Activated T-cell treated with anti-CD3 and anti-CD28 coated beads, Interleukin-2, amount 50 U/mL, for 4 hours (primary cell): ENCODE measurements at regions not wholly inside any gene's neighbourhood (a gene's known extent, or its start where the extent isn't known, plus 50 kb on each side); places are given as distances from the start of the nearest gene placed in this dataset.

ENCODE experiments used
- ATAC-seq, 2 donors: fragments of 200-7000 bp; cut with Tn5 transposase; one replicate each; pipeline ENCODE4 v1.10.0; 2021
- DNase-seq: peaks from one replicate; pipeline ENCODE4 v3.0.0-alpha.2; 2020
- H3K27me3 Mint-ChIP-seq: one replicate; pipeline ENCODE4 v1.8.0; 2021; ENCODE audit warnings: low read depth, mixed read lengths
- H3K36me3 Mint-ChIP-seq: one replicate; pipeline ENCODE4 v1.8.0; 2022; ENCODE audit warnings: mixed read lengths; ENCODE audit not compliant: insufficient read depth
- H3K4me1 Mint-ChIP-seq: one replicate; pipeline ENCODE4 v1.8.0; 2021; ENCODE audit warnings: low read depth, mixed read lengths
- H3K4me3 Mint-ChIP-seq: one replicate; pipeline ENCODE4 v1.8.0; 2021; ENCODE audit warnings: mild to moderate bottlenecking, moderate library complexity, mixed read lengths
- H3K9me3 Mint-ChIP-seq: one replicate; pipeline ENCODE4 v1.8.0; 2021; ENCODE audit warnings: mixed read lengths

DNA sequence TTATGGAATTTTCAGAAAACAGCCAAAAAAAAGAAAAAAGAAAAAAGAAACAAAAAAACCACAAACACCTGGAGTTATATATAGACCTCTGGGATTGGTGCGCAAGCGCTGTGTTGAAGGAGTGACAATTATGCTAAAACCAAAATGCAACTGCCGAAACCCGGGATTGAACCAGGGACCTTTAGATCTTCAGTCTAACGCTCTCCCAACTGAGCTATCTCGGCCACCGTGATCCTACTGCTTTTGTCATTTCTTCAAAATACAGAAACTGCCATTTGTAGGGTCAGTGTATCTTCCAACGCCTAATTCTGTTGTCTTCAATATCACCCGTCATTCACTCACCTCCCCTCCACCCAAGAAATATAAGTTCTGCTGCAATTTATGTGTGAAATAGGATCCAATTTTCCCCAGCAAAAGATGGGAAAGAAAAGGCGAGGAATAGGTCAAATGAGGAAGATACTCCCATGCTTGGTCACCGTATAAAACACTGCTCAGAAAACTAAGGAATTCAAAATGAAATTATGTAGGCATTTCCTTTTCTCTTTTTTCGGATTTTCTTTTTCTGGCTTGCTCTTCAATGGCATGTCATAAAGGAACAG is 116.0 kb downstream of the TRIM27 start:
- H3K27me3 Mint-ChIP-seq: peaks cover 87% of the 10 kb centered on the region
- peaks cover 10% of the 10 kb centered on the region for H3K9me3 Mint-ChIP-seq
- peaks cover 7% of the 10 kb centered on the region for H3K36me3 Mint-ChIP-seq
- H3K4me1 Mint-ChIP-seq: no peaks in the 10 kb centered on the region
- H3K4me3 Mint-ChIP-seq: no peak overlapping the region
- ATAC-seq (peak in 1 of 2 donors; percentile 38), DNase-seq (no peak)

DNA sequence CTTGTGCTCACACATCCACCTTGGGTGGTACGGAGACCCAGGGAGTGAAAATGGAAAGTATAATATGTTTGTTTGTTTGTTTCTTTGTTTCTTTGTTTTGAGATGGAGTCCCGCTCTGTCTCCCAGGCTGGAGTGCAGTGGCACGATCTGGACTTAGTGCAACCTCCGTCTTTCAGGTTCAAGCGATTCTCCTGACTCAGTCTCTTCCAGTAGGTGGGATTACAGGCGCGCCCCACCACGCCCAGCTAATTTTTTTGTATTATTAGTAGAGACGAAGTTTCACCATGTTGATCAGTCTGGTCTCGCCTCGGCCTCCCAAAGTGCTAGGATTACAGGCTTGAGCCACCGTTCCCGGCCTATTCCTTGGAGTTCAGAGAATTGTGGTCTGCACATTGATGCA is 115.4 kb downstream of the TRIM27 start:
- Mint-ChIP-seq H3K4me1 (no peaks in the 10 kb centered on the region), H3K36me3 (peaks cover 7% of the 10 kb centered on the region), H3K4me3 (no peak overlapping the region), H3K9me3 (peaks cover 8% of the 10 kb centered on the region), H3K27me3 (peaks cover 87% of the 10 kb centered on the region)
- ATAC-seq (no peak), DNase-seq (no peak)

- Mint-ChIP-seq H3K36me3 (peaks cover 7% of the 10 kb centered on the region), H3K9me3 (peaks cover 8% of the 10 kb centered on the region), H3K4me1 (peaks cover 7% of the 10 kb centered on the region), H3K4me3 (no peak overlapping the region), H3K27me3 (peaks cover 90% of the 10 kb centered on the region)
- DNase-seq (no peak), ATAC-seq (no peak)
Observed at GRCh38 chr6:28809947-28810658, 113.7 kb downstream of the TRIM27 start.

DNA sequence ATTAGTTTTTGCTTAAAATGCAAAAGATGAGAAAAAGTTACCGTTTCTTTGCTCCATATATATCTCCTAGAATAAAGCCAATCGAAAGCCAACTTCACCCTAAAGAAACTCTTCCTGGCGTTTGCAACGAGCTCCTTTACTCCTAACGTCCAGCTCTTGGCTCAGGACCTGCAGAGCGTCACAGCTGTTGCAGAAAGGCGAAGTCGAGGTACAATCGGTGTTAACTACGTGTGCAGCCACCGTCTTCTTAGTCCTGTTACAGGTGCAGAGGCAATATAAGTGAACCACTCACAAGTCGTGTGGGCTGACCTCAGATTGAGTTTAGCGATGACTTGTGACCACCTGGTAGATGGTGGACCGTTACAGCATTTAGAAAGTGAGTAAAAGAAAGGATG is 113.1 kb downstream of the TRIM27 start:
- H3K4me1 Mint-ChIP-seq: peaks cover 7% of the 10 kb centered on the region
- peaks cover 92% of the 10 kb centered on the region for H3K27me3 Mint-ChIP-seq
- no peak overlapping the region for H3K4me3 Mint-ChIP-seq
- peaks cover 10% of the 10 kb centered on the region for H3K9me3 Mint-ChIP-seq
- DNase-seq (no peak), ATAC-seq (no peak)
- H3K36me3 Mint-ChIP-seq: peaks cover 7% of the 10 kb centered on the region

DNA sequence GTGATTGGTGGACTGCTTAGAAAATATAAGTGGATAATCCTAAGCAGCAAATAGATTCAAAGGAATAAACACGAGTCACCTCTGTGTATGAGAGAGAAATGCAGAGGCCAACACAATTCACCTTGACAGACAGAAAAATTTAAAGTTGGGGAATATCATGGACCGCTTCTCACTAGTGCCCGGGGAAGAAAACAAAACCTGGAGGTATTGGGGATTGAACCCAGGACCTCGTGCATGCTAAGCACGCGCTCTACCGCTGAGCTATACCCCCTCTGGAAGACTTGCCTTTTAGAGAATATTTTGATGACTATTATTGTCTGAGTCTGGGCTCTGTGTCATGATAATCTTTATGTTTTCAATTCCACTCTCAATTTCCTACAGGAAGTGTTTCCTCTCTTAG is 111.9 kb downstream of the TRIM27 start:
- H3K27me3 Mint-ChIP-seq: peaks cover 92% of the 10 kb centered on the region
- H3K4me1 Mint-ChIP-seq: peaks cover 7% of the 10 kb centered on the region
- ATAC-seq (no peak), DNase-seq (no peak)
- H3K4me3 Mint-ChIP-seq: no peak overlapping the region
- H3K9me3 Mint-ChIP-seq: peaks cover 11% of the 10 kb centered on the region
- peaks cover 7% of the 10 kb centered on the region for H3K36me3 Mint-ChIP-seq

GRCh38 chr6:28812778-28813569 is 110.8 kb downstream of the TRIM27 start:
- DNase-seq (no peak), ATAC-seq (no peak)
- H3K9me3 Mint-ChIP-seq: peaks cover 11% of the 10 kb centered on the region
- H3K27me3 Mint-ChIP-seq: peaks cover 94% of the 10 kb centered on the region
- peaks cover 10% of the 10 kb centered on the region for H3K4me1 Mint-ChIP-seq
- H3K4me3 Mint-ChIP-seq: no peak overlapping the region
- H3K36me3 Mint-ChIP-seq: peaks cover 7% of the 10 kb centered on the region

GRCh38 chr6:28814032-28814976 is 109.5 kb downstream of the TRIM27 start:
- Mint-ChIP-seq H3K9me3 (peaks cover 11% of the 10 kb centered on the region), H3K27me3 (peaks cover 93% of the 10 kb centered on the region), H3K36me3 (peaks cover 7% of the 10 kb centered on the region), H3K4me1 (peaks cover 10% of the 10 kb centered on the region), H3K4me3 (no peak overlapping the region)
- no peak for ATAC-seq
- no peak for DNase-seq

GRCh38 chr6:28816339-28816908 is 107.4 kb downstream of the TRIM27 start:
- H3K36me3 Mint-ChIP-seq: peaks cover 3% of the 10 kb centered on the region
- H3K4me3 Mint-ChIP-seq: no peak overlapping the region
- DNase-seq: no peak
- H3K9me3 Mint-ChIP-seq: peaks cover 3% of the 10 kb centered on the region
- peaks cover 10% of the 10 kb centered on the region for H3K4me1 Mint-ChIP-seq
- H3K27me3 Mint-ChIP-seq: peaks cover 85% of the 10 kb centered on the region
- no peak for ATAC-seq

GRCh38 chr6:28816909-28817807 is 106.6 kb downstream of the TRIM27 start:
- H3K4me3 Mint-ChIP-seq: no peak overlapping the region
- peak in 1 of 2 donors; percentile 43 for ATAC-seq
- peaks cover 3% of the 10 kb centered on the region for H3K9me3 Mint-ChIP-seq
- H3K27me3 Mint-ChIP-seq: peaks cover 85% of the 10 kb centered on the region
- no peak for DNase-seq
- H3K4me1 Mint-ChIP-seq: peaks cover 10% of the 10 kb centered on the region
- peaks cover 3% of the 10 kb centered on the region for H3K36me3 Mint-ChIP-seq

DNA sequence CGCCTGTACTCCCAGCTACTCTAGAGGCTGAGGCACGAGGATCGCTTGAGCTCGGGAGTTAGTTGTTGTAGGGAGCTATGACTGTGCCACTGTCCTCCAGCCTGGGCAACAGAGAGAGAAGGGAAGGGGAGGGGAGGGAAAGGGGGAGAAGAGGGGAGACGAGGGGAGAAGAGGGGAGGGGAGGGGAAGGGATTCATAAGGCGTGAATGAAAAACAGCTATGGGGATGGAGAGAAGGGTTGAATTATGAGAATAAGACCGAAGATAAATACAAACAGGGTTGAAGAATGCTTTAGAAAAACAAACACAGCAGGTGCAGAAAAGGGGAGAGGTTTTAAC is 106.0 kb downstream of the TRIM27 start:
- peaks cover 83% of the 10 kb centered on the region for H3K27me3 Mint-ChIP-seq
- peaks cover 3% of the 10 kb centered on the region for H3K9me3 Mint-ChIP-seq
- no peaks in the 10 kb centered on the region for H3K36me3 Mint-ChIP-seq
- H3K4me1 Mint-ChIP-seq: peaks cover 10% of the 10 kb centered on the region
- ATAC-seq (no peak), DNase-seq (no peak)
- H3K4me3 Mint-ChIP-seq: no peak overlapping the region

DNA sequence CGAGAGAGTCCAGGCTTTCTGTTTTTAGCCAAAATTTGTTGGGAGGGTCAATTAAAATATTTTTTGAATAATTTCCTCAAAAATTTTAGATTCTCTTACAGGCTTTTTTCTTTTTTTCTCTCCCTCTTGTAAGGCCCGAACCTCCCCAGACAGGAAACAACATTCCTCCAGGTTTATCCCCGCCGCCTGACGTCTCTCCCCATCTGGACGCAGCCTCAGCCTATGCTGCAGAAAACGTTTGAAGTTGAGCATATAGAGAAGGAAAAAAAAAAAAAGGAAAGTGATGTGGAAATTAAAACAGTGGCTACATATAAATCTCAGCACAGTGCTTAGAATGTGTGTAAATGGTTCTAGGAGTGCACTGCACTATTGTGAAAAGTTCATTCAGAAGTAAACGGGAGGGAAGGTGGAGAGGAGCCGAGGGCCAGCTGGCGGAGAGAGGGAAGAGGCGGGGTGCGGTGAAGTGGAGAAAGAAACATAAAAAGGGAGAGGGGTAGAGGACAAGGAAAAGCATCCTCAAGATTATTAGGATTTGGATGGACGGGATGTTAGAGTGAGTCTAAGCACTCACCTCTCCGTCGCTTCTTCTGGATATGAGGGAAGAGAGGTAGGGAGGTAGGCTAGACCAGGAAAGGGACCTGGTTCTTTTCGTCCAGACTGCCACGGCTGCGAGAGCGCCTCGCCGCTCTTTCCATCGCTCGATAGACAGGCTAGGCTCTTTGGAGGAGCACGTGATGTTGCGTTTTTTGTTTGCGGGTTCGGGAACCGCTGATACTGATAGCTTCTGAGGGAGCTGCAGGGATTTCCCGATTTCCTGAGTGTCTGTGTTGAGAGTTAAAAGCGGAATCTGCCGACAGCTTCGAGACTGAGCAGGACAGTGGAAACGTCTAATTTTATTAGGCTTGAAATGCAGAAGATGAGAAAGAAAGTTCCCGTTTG is 98.7 kb downstream of the TRIM27 start:
- peaks cover 7% of the 10 kb centered on the region for H3K4me1 Mint-ChIP-seq
- H3K27me3 Mint-ChIP-seq: peaks cover 85% of the 10 kb centered on the region
- H3K4me3 Mint-ChIP-seq: no peak overlapping the region
- no peak for ATAC-seq
- no peak for DNase-seq
- no peaks in the 10 kb centered on the region for H3K36me3 Mint-ChIP-seq
- no peaks in the 10 kb centered on the region for H3K9me3 Mint-ChIP-seq

- no peaks in the 10 kb centered on the region for H3K9me3 Mint-ChIP-seq
- H3K4me1 Mint-ChIP-seq: peaks cover 7% of the 10 kb centered on the region
- no peak overlapping the region for H3K4me3 Mint-ChIP-seq
- peaks cover 88% of the 10 kb centered on the region for H3K27me3 Mint-ChIP-seq
- no peaks in the 10 kb centered on the region for H3K36me3 Mint-ChIP-seq
- ATAC-seq (no peak), DNase-seq (no peak)
Observed at GRCh38 chr6:28825732-28826293, 98.0 kb downstream of the TRIM27 start.
